ENCODE measurements at regions not wholly inside any gene's neighbourhood (a gene's known extent, or its start where the extent isn't known, plus 50 kb on each side); places are given as distances from the start of the nearest gene placed in this dataset.

- TF ChIP-seq BHLHE40 (IDR thresholded peaks at IDR 0.05; ENCODE audit: borderline replicate concordance) (no peak), HDGF (IDR thresholded peaks at IDR 0.05; ENCODE audit: borderline replicate concordance) (no peak)
Observed at GRCh38 chr16:82414476-82414875, 212.3 kb upstream of the CDH13 start.

All from HEK293T (cell line).